ENCODE measurements at regions not wholly inside any gene's neighbourhood (a gene's known extent, or its start where the extent isn't known, plus 50 kb on each side); places are given as distances from the start of the nearest gene placed in this dataset.

DNA sequence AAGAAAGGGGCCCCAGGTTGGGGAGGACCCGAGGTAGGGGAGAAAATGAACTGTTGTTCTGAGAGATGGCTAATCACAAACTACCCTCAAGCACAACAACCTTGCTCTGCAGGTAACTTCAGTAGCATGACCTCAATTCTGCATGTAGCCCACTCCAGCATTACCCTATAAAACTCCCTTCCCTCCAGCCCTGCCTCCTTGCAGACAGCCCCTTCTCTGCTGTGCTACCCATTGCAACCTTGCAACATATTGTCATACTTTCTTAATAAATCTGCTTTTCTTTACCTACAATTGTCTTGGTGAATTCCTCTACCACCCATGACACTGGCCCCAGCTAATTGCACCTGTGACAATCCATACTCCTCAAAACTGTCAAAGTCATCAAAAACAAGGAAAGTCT is 428.9 kb downstream of the MATN1 start:
- TF ChIP-seq, protein P1, sequence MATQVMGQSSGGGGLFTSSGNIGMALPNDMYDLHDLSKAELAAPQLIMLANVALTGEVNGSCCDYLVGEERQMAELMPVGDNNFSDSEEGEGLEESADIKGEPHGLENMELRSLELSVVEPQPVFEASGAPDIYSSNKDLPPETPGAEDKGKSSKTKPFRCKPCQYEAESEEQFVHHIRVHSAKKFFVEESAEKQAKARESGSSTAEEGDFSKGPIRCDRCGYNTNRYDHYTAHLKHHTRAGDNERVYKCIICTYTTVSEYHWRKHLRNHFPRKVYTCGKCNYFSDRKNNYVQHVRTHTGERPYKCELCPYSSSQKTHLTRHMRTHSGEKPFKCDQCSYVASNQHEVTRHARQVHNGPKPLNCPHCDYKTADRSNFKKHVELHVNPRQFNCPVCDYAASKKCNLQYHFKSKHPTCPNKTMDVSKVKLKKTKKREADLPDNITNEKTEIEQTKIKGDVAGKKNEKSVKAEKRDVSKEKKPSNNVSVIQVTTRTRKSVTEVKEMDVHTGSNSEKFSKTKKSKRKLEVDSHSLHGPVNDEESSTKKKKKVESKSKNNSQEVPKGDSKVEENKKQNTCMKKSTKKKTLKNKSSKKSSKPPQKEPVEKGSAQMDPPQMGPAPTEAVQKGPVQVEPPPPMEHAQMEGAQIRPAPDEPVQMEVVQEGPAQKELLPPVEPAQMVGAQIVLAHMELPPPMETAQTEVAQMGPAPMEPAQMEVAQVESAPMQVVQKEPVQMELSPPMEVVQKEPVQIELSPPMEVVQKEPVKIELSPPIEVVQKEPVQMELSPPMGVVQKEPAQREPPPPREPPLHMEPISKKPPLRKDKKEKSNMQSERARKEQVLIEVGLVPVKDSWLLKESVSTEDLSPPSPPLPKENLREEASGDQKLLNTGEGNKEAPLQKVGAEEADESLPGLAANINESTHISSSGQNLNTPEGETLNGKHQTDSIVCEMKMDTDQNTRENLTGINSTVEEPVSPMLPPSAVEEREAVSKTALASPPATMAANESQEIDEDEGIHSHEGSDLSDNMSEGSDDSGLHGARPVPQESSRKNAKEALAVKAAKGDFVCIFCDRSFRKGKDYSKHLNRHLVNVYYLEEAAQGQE (IDR thresholded peaks at IDR 0.05; ENCODE audit: insufficient read depth in 1 of 2, low read depth in 2 of 2, low read length in 2 of 2) = no peak
- TF ChIP-seq POLR2AphosphoS5 (IDR thresholded peaks at IDR 0.05; ENCODE audit: low read depth, low read length) = no peak

All from PFSK-1 (cell line).